ENCODE measurements at regions not wholly inside any gene's neighbourhood (a gene's known extent, or its start where the extent isn't known, plus 50 kb on each side); places are given as distances from the start of the nearest gene placed in this dataset.

DNA sequence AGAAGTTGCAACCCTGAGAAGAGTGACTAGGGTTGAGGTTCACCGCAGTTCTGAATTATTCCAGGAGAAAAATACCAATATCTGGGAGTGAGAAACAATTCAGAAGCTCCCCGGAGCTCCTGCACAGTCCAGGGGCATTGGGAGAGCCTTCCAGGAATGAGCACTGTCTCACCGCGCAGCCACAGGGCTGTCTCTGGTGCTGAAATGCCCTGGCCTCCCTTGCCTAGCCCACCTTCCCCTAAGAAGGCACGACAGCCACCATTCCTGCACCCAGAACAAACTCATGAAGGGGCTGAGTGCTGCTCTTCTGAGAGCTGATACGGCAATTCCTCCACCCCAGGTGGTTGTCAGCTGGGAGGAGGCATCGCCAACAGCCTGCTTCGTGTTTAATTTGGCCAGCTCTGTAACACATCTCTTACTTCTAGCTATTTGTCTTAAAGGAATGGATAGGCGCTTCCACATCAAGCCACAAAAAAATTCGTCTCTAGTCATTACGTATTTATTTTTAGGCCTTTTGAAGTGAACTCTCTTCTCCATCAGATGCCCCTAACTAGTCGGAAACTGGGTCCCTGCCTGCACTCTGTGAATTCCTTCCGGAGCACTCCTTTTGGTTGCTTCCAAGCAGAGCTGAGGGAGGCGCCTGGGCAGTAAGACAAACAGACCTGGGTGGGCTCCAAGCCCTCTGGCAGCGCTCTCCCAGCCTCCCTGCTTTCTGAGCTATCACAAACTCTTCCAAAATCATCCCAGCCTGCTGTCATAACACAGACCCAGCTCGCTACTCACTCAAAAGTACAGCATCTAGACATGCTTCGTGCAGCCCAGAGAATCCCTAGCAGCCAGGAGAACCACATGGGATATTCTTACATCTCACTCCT lies 120.5 kb upstream of the CCDC68 start:
- POLR2A ChIA-PET, result interaction anchor here (0.6 kb wide), 1 partner anchor 292 kb away, joined by 6 read pairs; no protein-coding TSS in a partner anchor
- H3K27me3 ChIP-seq (ENCODE audit: control insufficient read depth, insufficient read depth, low read length), result peaks cover 4% of the 10 kb centered on the region
- H3K27ac ChIP-seq (ENCODE audit: low read depth, low read length), result no peak overlapping the region
- H3K4me3 ChIP-seq (ENCODE audit: low read depth, low read length), result no peak overlapping the region
- TF ChIP-seq CTCF (IDR thresholded peaks at IDR 0.05; ENCODE audit: low read depth, low read length), result no peak
- DNase-seq (ENCODE audit: low read depth, low spot score), result no peak
- H3K9me3 ChIP-seq (ENCODE audit: control insufficient read depth, insufficient read depth, low read length), result no peaks in the 10 kb centered on the region
- CTCF ChIA-PET, result no interaction called here

- H3K9me3 ChIP-seq (ENCODE audit: control insufficient read depth, insufficient read depth, low read length), result no peaks in the 10 kb centered on the region
- no peak overlapping the region for H3K4me3 ChIP-seq (ENCODE audit: low read depth, low read length)
- peaks cover 4% of the 10 kb centered on the region for H3K27me3 ChIP-seq (ENCODE audit: control insufficient read depth, insufficient read depth, low read length)
- H3K27ac ChIP-seq (ENCODE audit: low read depth, low read length), result no peak overlapping the region
- no peak for DNase-seq (ENCODE audit: low read depth, low spot score)
- POLR2A ChIA-PET, result interaction anchor here (0.6 kb wide), 1 partner anchor 292 kb away, joined by 6 read pairs; no protein-coding TSS in a partner anchor
- CTCF ChIA-PET, result no interaction called here
- TF ChIP-seq CTCF (IDR thresholded peaks at IDR 0.05; ENCODE audit: low read depth, low read length), result no peak
Measured at GRCh38 chr18:55079067-55079466, 119.8 kb upstream of the CCDC68 start.

DNA sequence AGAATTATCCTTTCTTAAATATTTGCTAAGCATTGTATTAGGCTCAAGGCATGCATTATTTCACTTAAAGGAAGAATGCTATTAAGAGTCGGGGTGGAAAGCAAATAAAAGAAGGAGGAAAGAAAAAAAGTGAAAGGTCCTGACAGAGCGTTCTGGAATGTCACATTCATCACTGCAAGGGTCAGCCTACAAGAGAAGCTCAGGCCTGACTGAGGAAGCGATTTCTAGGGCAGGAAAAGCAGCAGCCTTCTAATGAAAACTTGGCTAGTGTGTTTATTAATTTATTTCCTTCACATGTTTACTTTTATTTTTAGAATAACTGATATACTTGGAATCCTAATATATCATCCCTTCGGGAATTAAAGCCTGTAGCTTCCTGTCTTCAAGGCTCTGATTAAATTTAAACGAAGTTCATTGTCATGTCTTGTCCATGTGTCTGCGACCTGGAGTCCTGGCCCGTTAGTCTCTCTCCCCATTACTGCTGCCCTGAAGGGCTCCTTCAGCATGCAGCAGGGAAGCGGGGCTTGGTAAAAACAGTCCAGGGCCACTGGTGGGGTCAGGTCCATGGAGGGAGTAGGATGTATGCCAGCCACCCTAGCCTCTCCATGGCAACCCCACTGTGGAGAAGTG lies 119.2 kb upstream of the CCDC68 start:
- H3K9me3 ChIP-seq (ENCODE audit: control insufficient read depth, insufficient read depth, low read length), result no peaks in the 10 kb centered on the region
- no peak for TF ChIP-seq CTCF (IDR thresholded peaks at IDR 0.05; ENCODE audit: low read depth, low read length)
- CTCF ChIA-PET, result no interaction called here
- POLR2A ChIA-PET, result no interaction called here
- H3K4me3 ChIP-seq (ENCODE audit: low read depth, low read length), result no peak overlapping the region
- no peak overlapping the region for H3K27ac ChIP-seq (ENCODE audit: low read depth, low read length)
- no peak for DNase-seq (ENCODE audit: low read depth, low spot score)
- peaks cover 4% of the 10 kb centered on the region for H3K27me3 ChIP-seq (ENCODE audit: control insufficient read depth, insufficient read depth, low read length)

GRCh38 chr18:55076643-55077218 lies 117.5 kb upstream of the CCDC68 start:
- H3K27me3 ChIP-seq (ENCODE audit: control insufficient read depth, insufficient read depth, low read length), result peaks cover 4% of the 10 kb centered on the region
- H3K9me3 ChIP-seq (ENCODE audit: control insufficient read depth, insufficient read depth, low read length), result no peaks in the 10 kb centered on the region
- H3K4me3 ChIP-seq (ENCODE audit: low read depth, low read length), result no peak overlapping the region
- no peak for TF ChIP-seq CTCF (IDR thresholded peaks at IDR 0.05; ENCODE audit: low read depth, low read length)
- POLR2A ChIA-PET, result no interaction called here
- no peak for DNase-seq (ENCODE audit: low read depth, low spot score)
- CTCF ChIA-PET, result no interaction called here
- no peak overlapping the region for H3K27ac ChIP-seq (ENCODE audit: low read depth, low read length)

GRCh38 chr18:55073834-55074233 lies 114.6 kb upstream of the CCDC68 start:
- no peak for TF ChIP-seq CTCF (IDR thresholded peaks at IDR 0.05; ENCODE audit: low read depth, low read length)
- H3K27me3 ChIP-seq (ENCODE audit: control insufficient read depth, insufficient read depth, low read length), result peaks cover 3% of the 10 kb centered on the region
- DNase-seq (ENCODE audit: low read depth, low spot score), result no peak
- ChIA-PET CTCF (no interaction called here), POLR2A (no interaction called here)
- H3K27ac ChIP-seq (ENCODE audit: low read depth, low read length), result no peak overlapping the region
- H3K4me3 ChIP-seq (ENCODE audit: low read depth, low read length), result no peak overlapping the region
- H3K9me3 ChIP-seq (ENCODE audit: control insufficient read depth, insufficient read depth, low read length), result no peaks in the 10 kb centered on the region

Measured in AG04450 (cell line).